CD4-positive, alpha-beta T cell (primary cell): ENCODE measurements at regions not wholly inside any gene's neighbourhood (a gene's known extent, or its start where the extent isn't known, plus 50 kb on each side); places are given as distances from the start of the nearest gene placed in this dataset.

Experiments
- ATAC-seq: fragments of 200-7000 bp; cut with Tn5 transposase; one replicate; pipeline ENCODE4 v1.10.0; 2022; ENCODE audit warnings: mild to moderate bottlenecking; ENCODE audit not compliant: poor library complexity
- CTCF ChIA-PET: fragments of 350-600 bp; sonication (Branson Sonifier 250); formaldehyde crosslinking; loops from one replicate; lab custom pipeline; 2021; ENCODE audit warnings: antibody characterized with exemption, inconsistent platforms; lab: Charles Lee
- POLR2A ChIA-PET: fragments of 350-600 bp; sonication (Branson Sonifier 250); formaldehyde crosslinking; loops from one replicate; lab custom pipeline; 2021; ENCODE audit warnings: antibody characterized with exemption, inconsistent platforms; lab: Charles Lee
- DNase-seq, 14 experiments: peaks; one replicate each; pipeline ENCODE4 v3.0.0-alpha.2; 2013 to 2020; ENCODE audit warnings: mixed read lengths in 2 of 14
- H3K27ac ChIP-seq, 2 donors: one replicate each; pipeline versions ENCODE4 v1.5.1 to v1.7.0; 2013; ENCODE audit warnings: low read length in 2 of 2, low read depth in 1 of 2, mild to moderate bottlenecking in 1 of 2
- H3K27me3 ChIP-seq, 2 experiments: 1 replicate in 1 of 2; 2 replicates in 1 of 2; pipeline versions ENCODE4 v1.6.1 to v1.7.0; 2013; ENCODE audit warnings: low read length in 2 of 2, control low read depth in 1 of 2, mild to moderate bottlenecking in 1 of 2, moderate library complexity in 1 of 2; ENCODE audit not compliant: insufficient read depth in 2 of 2, control insufficient read depth in 1 of 2
- H3K36me3 ChIP-seq: one replicate; pipeline ENCODE4 v1.6.1; 2013; ENCODE audit warnings: low read length, control low read depth; ENCODE audit not compliant: insufficient read depth
- H3K4me1 ChIP-seq: one replicate; pipeline ENCODE4 v1.6.1; 2013; ENCODE audit warnings: low read length, control low read depth; ENCODE audit not compliant: insufficient read depth
- H3K4me3 ChIP-seq: one replicate; pipeline ENCODE4 v1.5.1; 2013; ENCODE audit warnings: mild to moderate bottlenecking, low read length, moderate library complexity
- H3K9me3 ChIP-seq, 2 experiments: 1 replicate in 1 of 2; 2 replicates in 1 of 2; pipeline versions ENCODE4 v1.6.1 to v1.7.0; 2013; ENCODE audit warnings: low read length in 2 of 2, mild to moderate bottlenecking in 2 of 2, control low read depth in 1 of 2, moderate library complexity in 1 of 2; ENCODE audit not compliant: control insufficient read depth in 1 of 2, insufficient read depth in 1 of 2
- H3K27ac Mint-ChIP-seq: one replicate; pipeline ENCODE4 v1.8.0; 2020; ENCODE audit warnings: mixed read lengths
- H3K27me3 Mint-ChIP-seq: one replicate; pipeline ENCODE4 v1.8.0; 2021; ENCODE audit warnings: mixed read lengths
- H3K36me3 Mint-ChIP-seq: one replicate; pipeline ENCODE4 v1.8.0; 2021; ENCODE audit warnings: low read depth, mixed read lengths
- H3K4me1 Mint-ChIP-seq: one replicate; pipeline ENCODE4 v1.8.0; 2021; ENCODE audit warnings: low read depth, mixed read lengths
- H3K4me3 Mint-ChIP-seq: one replicate; pipeline ENCODE4 v1.8.0; 2020; ENCODE audit warnings: mild to moderate bottlenecking, mixed read lengths
- H3K9me3 Mint-ChIP-seq: one replicate; pipeline ENCODE4 v1.8.0; 2020; ENCODE audit warnings: mixed read lengths
- intact Hi-C, 2 experiments: fragments of 100-400 bp; cut with DNase I in 1 of 2; cut with micrococcal nuclease in 1 of 2; formaldehyde crosslinking; loops; one replicate each; pipeline versions ENCODE4 v1.15.1 to v1.9.0; 2023 to 2025; cut with DNase I, micrococcal nuclease
- TF ChIP-seq, protein P1 (sequence below): fragments of 200-600 bp; IDR thresholded peaks from one replicate; pipeline ENCODE4 v1.8.0; 2022; ENCODE audit warnings: antibody characterized with exemption, mild to moderate bottlenecking

DNA sequence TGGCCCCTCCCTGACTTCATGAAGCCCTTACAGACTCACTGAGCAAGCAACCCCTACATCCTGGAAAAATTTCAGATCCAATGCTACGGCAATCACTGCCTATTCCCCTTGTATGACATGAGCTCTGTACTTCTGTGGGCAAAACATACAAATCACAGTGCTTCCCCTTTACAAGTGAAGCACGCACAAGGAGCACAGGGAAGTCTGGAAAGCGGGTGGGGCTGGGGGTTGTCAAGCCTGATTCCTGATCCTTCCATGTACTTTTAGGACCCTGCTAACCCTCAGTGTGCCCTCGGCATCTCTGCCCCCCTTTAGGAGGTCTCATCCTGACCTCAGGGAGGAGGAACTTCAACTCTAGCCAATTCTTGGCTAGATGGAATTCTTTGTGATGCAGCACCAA lies 405.7 kb upstream of the POU3F1 start:
- H3K36me3 Mint-ChIP-seq: no peaks in the 10 kb centered on the region
- DNase-seq: no peak
- H3K27me3 ChIP-seq: peaks cover 0 to 6% of the 10 kb centered on the region in 2 experiments
- ChIA-PET POLR2A (no interaction called here), CTCF (interaction anchor here (1.0 kb wide), 1 partner anchor 15 kb away, joined by 3 read pairs; no protein-coding TSS in a partner anchor)
- TF ChIP-seq, protein P1, sequence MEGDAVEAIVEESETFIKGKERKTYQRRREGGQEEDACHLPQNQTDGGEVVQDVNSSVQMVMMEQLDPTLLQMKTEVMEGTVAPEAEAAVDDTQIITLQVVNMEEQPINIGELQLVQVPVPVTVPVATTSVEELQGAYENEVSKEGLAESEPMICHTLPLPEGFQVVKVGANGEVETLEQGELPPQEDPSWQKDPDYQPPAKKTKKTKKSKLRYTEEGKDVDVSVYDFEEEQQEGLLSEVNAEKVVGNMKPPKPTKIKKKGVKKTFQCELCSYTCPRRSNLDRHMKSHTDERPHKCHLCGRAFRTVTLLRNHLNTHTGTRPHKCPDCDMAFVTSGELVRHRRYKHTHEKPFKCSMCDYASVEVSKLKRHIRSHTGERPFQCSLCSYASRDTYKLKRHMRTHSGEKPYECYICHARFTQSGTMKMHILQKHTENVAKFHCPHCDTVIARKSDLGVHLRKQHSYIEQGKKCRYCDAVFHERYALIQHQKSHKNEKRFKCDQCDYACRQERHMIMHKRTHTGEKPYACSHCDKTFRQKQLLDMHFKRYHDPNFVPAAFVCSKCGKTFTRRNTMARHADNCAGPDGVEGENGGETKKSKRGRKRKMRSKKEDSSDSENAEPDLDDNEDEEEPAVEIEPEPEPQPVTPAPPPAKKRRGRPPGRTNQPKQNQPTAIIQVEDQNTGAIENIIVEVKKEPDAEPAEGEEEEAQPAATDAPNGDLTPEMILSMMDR: no peak
- no peaks in the 10 kb centered on the region for H3K4me1 ChIP-seq
- no peak overlapping the region for H3K4me3 ChIP-seq
- ATAC-seq: no peak
- no peak overlapping the region for H3K27ac ChIP-seq
- no peak overlapping the region for H3K4me3 Mint-ChIP-seq
- H3K36me3 ChIP-seq: no peaks in the 10 kb centered on the region
- H3K27ac Mint-ChIP-seq: no peak overlapping the region
- peaks cover 16% of the 10 kb centered on the region for H3K27me3 Mint-ChIP-seq
- intact Hi-C loops: no loop called here
- H3K9me3 ChIP-seq: no peaks in the 10 kb centered on the region
- H3K4me1 Mint-ChIP-seq: no peaks in the 10 kb centered on the region
- H3K9me3 Mint-ChIP-seq: no peaks in the 10 kb centered on the region

DNA sequence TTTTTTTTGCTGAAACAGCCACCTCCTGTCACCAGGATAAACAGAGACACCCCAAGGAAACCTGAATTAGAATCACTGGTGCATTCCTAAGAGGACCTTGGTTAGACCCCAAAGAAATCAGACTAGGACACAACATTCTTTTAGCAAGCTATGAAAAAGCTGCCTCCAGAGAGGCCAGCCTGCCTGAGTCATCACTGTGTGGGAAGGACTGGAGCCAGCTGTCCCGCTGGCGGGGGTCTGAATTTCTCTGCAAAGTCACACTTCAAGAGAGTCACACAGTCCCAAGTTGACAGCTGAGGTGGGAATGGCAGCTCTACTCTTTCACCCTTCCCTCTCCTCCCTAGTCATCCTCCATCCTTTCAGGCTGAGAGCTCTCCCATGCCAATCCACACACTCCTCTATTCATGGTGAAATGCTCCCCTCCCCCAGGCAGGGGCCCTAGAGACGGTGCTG lies 405.0 kb upstream of the POU3F1 start:
- TF ChIP-seq, protein P1: no peak
- Mint-ChIP-seq H3K9me3 (no peaks in the 10 kb centered on the region), H3K36me3 (no peaks in the 10 kb centered on the region), H3K27ac (no peak overlapping the region), H3K4me3 (no peak overlapping the region), H3K4me1 (no peaks in the 10 kb centered on the region), H3K27me3 (peaks cover 23% of the 10 kb centered on the region)
- ATAC-seq (no peak), DNase-seq (no peak)
- Histone ChIP-seq H3K9me3 (no peaks in the 10 kb centered on the region), H3K4me3 (no peak overlapping the region), H3K27me3 (peaks cover 2 to 6% of the 10 kb centered on the region in 2 experiments), H3K27ac (no peak overlapping the region), H3K36me3 (no peaks in the 10 kb centered on the region), H3K4me1 (no peaks in the 10 kb centered on the region)
- POLR2A ChIA-PET: no interaction called here
- intact Hi-C loops: no loop called here
- CTCF ChIA-PET: interaction anchor here (1.0 kb wide), 1 partner anchor 14 kb away, joined by 3 read pairs; no protein-coding TSS in a partner anchor

DNA sequence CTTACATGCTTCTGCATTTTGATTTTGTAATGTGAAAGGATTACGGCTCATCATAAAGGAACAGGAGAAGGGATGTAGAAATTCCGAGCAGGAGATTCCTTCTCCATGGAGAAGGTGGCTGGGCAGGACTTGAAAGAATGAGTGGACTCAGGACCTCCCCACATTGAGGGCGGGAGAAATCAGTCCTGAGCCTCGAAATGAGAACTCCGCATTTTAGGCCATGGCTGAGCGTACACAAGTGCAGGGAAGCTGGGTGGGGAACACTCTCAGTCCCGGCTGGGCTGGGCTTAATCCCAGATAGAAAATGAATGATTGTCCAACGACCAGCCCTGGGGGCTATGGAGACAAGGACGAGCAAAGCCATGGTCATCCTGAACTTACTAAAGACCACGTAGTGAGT lies 402.3 kb upstream of the POU3F1 start:
- ChIA-PET CTCF (no interaction called here), POLR2A (no interaction called here)
- no peaks in the 10 kb centered on the region for H3K4me1 ChIP-seq
- peaks cover 14 to 22% of the 10 kb centered on the region in 2 experiments for H3K27me3 ChIP-seq
- DNase-seq (no peak), ATAC-seq (no peak)
- no peak overlapping the region for H3K4me3 ChIP-seq
- no peaks in the 10 kb centered on the region for H3K36me3 Mint-ChIP-seq
- H3K27me3 Mint-ChIP-seq: peaks cover 39% of the 10 kb centered on the region
- no peaks in the 10 kb centered on the region for H3K9me3 Mint-ChIP-seq
- no peaks in the 10 kb centered on the region for H3K9me3 ChIP-seq
- intact Hi-C loops: no loop called here
- H3K27ac ChIP-seq: no peak overlapping the region
- TF ChIP-seq, protein P1: no peak
- no peak overlapping the region for H3K4me3 Mint-ChIP-seq
- H3K27ac Mint-ChIP-seq: no peak overlapping the region
- H3K4me1 Mint-ChIP-seq: no peaks in the 10 kb centered on the region
- H3K36me3 ChIP-seq: no peaks in the 10 kb centered on the region
